ENCODE measurements at regions not wholly inside any gene's neighbourhood (a gene's known extent, or its start where the extent isn't known, plus 50 kb on each side); places are given as distances from the start of the nearest gene placed in this dataset.
A peak's percentile ranks its signal among the peaks of the same experiment; 100 is the strongest.

DNA sequence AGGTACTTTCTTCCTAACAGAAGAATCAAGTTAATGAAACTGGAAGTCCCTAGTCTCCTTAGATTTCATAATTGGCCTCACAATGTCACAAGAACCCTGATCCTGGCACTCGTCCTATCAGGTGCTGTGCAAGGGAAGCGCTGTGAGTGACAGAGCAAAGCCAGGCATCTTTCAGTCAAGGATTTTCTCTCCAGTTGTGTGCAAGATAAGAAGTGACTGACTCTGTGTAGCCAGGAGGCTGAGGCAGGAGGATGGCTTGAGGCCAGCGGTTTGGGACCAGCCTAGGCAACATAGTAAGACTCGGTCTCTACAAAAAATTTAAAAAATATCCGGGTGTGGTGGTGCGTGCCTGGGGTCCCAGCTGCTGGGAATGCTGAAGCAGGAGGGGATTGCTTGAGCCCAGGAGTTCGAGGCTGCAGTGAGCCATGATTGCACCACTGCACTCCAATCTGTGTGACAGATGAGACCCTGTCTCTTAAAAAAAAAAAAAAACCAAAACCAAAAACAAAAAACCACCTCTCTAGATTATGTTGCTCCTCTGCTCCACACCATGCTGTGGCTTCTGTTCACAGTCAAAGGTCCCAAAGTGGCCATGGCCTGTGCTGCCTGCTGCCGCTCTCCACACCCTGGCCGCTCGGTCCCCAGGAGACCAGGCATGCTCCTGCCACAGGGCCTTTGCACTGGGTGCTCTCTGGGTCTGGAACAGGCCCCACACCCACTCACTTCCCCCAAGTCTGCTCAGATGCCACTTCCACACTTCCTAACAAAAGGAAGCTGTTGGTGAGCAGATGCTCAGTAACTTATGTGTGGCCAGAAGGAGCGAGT lies 54.2 kb upstream of the CLDN5 start (continued):
- TF ChIP-seq, protein P1, sequence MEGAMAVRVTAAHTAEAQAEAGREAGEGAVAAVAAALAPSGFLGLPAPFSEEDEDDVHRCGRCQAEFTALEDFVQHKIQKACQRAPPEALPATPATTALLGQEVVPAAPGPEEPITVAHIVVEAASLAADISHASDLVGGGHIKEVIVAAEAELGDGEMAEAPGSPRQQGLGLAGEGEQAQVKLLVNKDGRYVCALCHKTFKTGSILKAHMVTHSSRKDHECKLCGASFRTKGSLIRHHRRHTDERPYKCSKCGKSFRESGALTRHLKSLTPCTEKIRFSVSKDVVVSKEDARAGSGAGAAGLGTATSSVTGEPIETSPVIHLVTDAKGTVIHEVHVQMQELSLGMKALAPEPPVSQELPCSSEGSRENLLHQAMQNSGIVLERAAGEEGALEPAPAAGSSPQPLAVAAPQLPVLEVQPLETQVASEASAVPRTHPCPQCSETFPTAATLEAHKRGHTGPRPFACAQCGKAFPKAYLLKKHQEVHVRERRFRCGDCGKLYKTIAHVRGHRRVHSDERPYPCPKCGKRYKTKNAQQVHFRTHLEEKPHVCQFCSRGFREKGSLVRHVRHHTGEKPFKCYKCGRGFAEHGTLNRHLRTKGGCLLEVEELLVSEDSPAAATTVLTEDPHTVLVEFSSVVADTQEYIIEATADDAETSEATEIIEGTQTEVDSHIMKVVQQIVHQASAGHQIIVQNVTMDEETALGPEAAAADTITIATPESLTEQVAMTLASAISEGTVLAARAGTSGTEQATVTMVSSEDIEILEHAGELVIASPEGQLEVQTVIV (CRISPR knock-in tag; IDR thresholded peaks at IDR 0.05; ENCODE audit: borderline replicate concordance): no peak
- TF ChIP-seq PRMT5 (CRISPR knock-in tag; IDR thresholded peaks at IDR 0.05) (0 out of 2 replicates have a peak, but pooled peaks have one; percentile 10), OTX1 (CRISPR knock-in tag; IDR thresholded peaks at IDR 0.05) (0 out of 2 replicates have a peak, but pooled peaks have one; percentile 59), MTA1 (IDR thresholded peaks at IDR 0.05; ENCODE audit: borderline replicate concordance) (no peak), ZNF143 (CRISPR knock-in tag; IDR thresholded peaks at IDR 0.05) (no peak), ZZZ3 (IDR thresholded peaks at IDR 0.05) (no peak), ZNF609 (CRISPR knock-in tag; IDR thresholded peaks at IDR 0.05; ENCODE audit: borderline replicate concordance) (no peak), CXXC5 (CRISPR knock-in tag; IDR thresholded peaks at IDR 0.05) (peak; percentile 46), SAFB2 (IDR thresholded peaks at IDR 0.05; ENCODE audit: borderline replicate concordance, low read depth, low read length, severe bottlenecking) (no peak), MEF2A (IDR thresholded peaks at IDR 0.05; ENCODE audit: control insufficient read depth, low read depth, low read length) (no peak)
- TF ChIP-seq, protein P2, sequence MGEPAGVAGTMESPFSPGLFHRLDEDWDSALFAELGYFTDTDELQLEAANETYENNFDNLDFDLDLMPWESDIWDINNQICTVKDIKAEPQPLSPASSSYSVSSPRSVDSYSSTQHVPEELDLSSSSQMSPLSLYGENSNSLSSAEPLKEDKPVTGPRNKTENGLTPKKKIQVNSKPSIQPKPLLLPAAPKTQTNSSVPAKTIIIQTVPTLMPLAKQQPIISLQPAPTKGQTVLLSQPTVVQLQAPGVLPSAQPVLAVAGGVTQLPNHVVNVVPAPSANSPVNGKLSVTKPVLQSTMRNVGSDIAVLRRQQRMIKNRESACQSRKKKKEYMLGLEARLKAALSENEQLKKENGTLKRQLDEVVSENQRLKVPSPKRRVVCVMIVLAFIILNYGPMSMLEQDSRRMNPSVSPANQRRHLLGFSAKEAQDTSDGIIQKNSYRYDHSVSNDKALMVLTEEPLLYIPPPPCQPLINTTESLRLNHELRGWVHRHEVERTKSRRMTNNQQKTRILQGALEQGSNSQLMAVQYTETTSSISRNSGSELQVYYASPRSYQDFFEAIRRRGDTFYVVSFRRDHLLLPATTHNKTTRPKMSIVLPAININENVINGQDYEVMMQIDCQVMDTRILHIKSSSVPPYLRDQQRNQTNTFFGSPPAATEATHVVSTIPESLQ (CRISPR knock-in tag; IDR thresholded peaks at IDR 0.05): peak; percentile 87; the same call in 1 of the 2 replicates
- TF ChIP-seq, protein P3, sequence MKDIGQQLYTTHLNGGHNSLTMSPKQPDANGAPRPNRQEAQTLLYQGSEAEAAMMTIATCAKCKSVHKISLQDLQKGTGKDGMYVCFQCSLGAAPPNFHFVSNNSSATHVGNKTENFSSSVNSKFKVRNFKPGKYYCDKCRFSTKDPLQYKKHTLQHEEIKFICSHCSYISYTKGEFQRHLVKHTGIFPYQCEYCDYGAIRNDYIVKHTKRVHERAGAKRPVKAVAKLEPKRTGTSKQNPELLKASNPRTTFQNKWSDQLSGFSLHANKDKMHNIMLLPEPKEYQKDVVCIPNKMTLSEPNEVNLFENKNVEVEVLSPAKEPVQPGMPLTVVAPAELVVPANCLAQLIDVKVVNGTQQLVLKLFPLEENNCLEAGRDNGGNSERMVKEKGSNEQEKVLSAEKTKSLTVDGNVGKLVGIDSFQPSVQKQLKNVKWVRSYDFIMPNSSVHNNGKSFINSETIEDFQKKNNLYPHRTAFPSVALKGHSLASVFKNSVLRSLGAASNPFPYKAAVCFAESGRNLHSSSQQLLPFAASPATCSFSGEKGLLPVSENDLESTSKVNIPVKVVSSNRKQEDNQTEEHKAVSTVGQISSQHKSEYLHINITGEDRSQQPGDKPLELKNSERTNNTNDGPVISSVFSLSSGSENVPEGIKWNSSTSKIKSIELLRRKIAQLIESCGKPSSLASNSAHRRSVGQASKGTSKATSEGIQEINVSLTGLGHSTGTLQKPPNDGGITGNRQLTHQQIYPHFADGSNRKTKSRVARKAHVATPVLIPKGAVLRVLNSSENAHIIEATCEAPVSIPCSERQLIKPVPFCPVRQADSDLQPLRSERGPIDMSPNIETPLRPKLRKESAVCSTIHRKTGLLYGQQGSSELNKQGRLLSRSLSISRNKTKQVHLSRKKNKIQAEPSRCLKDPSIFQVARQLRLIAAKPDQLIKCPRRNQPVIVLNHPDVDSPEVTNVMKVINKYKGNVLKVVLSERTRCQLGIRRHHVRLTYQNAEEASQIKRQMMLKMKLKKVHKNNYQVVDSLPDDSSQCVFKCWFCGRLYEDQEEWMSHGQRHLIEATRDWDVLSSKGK (CRISPR knock-in tag; IDR thresholded peaks at IDR 0.05): no peak
